ENCODE measurements at regions not wholly inside any gene's neighbourhood (a gene's known extent, or its start where the extent isn't known, plus 50 kb on each side); places are given as distances from the start of the nearest gene placed in this dataset.

- TF ChIP-seq CTCF (IDR thresholded peaks at IDR 0.05; ENCODE audit: low read depth, low read length, poor library complexity, severe bottlenecking) (no peak), EZH2phosphoT487 (IDR thresholded peaks at IDR 0.05; ENCODE audit: borderline replicate concordance, low read length) (no peak)
These were observed 134.0 kb downstream of the MED10 start for GRCh38 chr5:6244339-6244714.

Measured in DOHH2 (cell line).